CD14-positive monocyte (primary cell): ENCODE measurements at regions not wholly inside any gene's neighbourhood (a gene's known extent, or its start where the extent isn't known, plus 50 kb on each side); places are given as distances from the start of the nearest gene placed in this dataset.

Experiments used
- DNase-seq, 3 donors: peaks; one replicate each; pipeline ENCODE4 v3.0.0-alpha.2; 2011 to 2022
- H2AFZ ChIP-seq: 2 replicates; pipeline ENCODE4 v1.6.0; 2012; ENCODE audit warnings: mild to moderate bottlenecking, low read depth, low read length, inconsistent platforms; ENCODE audit not compliant: insufficient read depth, poor library complexity, severe bottlenecking
- H3K27ac ChIP-seq, 2 donors: 1 replicate in 1 of 2; 2 replicates in 1 of 2; pipeline ENCODE4 v1.5.1; 2012 to 2013; ENCODE audit warnings: low read length in 2 of 2, control low read depth in 1 of 2, inconsistent platforms in 1 of 2, low read depth in 1 of 2, mild to moderate bottlenecking in 1 of 2
- H3K27me3 ChIP-seq, 2 donors: one replicate each; pipeline versions ENCODE4 v1.6.0 to v1.6.1; 2011 to 2013; ENCODE audit warnings: low read length in 2 of 2; ENCODE audit not compliant: control insufficient read depth in 2 of 2, insufficient read depth in 2 of 2
- H3K36me3 ChIP-seq, 2 donors: replicated peaks in 1 of 2; 1 replicate in 1 of 2; 2 replicates in 1 of 2; pipeline versions ENCODE4 v1.5.1 to v1.6.1; 2012 to 2013; ENCODE audit warnings: low read length in 2 of 2, control low read depth in 1 of 2, inconsistent platforms in 1 of 2, mild to moderate bottlenecking in 1 of 2; ENCODE audit not compliant: insufficient read depth in 2 of 2, control insufficient read depth in 1 of 2
- H3K4me1 ChIP-seq, 2 donors: 1 replicate in 1 of 2; 2 replicates in 1 of 2; pipeline versions ENCODE4 v1.5.1 to v1.6.1; 2012 to 2013; ENCODE audit warnings: low read length in 2 of 2, control low read depth in 1 of 2, inconsistent platforms in 1 of 2, mild to moderate bottlenecking in 1 of 2, moderate library complexity in 1 of 2; ENCODE audit not compliant: insufficient read depth in 2 of 2, control insufficient read depth in 1 of 2
- H3K4me2 ChIP-seq: replicated peaks from 2 replicates; pipeline ENCODE3; 2012; ENCODE audit warnings: low read length, moderate library complexity, mild to moderate bottlenecking; ENCODE audit not compliant: poor library complexity, severe bottlenecking; ENCODE audit errors: extremely low read depth
- H3K4me3 ChIP-seq, 3 experiments: fragments of 200-600 bp in 1 of 3; sonication (generic) in 1 of 3; replicated peaks in 1 of 3; 1 replicate in 2 of 3; 2 replicates in 1 of 3; pipeline ENCODE4 v1.5.1; 2011 to 2013; ENCODE audit warnings: low read length in 3 of 3, mild to moderate bottlenecking in 3 of 3, control low read depth in 2 of 3, low read depth in 2 of 3, inconsistent platforms in 1 of 3, moderate library complexity in 1 of 3
- H3K79me2 ChIP-seq: 2 replicates; pipeline ENCODE4 v1.6.0; 2012; ENCODE audit warnings: mild to moderate bottlenecking, control low read depth, inconsistent platforms, low read length, moderate library complexity; ENCODE audit not compliant: insufficient read depth
- H3K9ac ChIP-seq: 2 replicates; pipeline ENCODE4 v1.6.0; 2017; ENCODE audit warnings: low read length, mild to moderate bottlenecking; ENCODE audit not compliant: insufficient read depth, poor library complexity, severe bottlenecking
- H3K9me3 ChIP-seq, 2 donors: replicated peaks in 1 of 2; 1 replicate in 1 of 2; 2 replicates in 1 of 2; pipeline versions ENCODE4 v1.5.1 to v1.6.1; 2012 to 2013; ENCODE audit warnings: low read length in 2 of 2, control low read depth in 1 of 2; ENCODE audit not compliant: control insufficient read depth in 1 of 2, insufficient read depth in 1 of 2
- H4K20me1 ChIP-seq: 2 replicates; pipeline ENCODE4 v1.6.0; 2012; ENCODE audit warnings: mild to moderate bottlenecking, low read length, control low read depth, moderate library complexity; ENCODE audit not compliant: insufficient read depth
- H3K27ac Mint-ChIP-seq, 7 donors: one replicate each; pipeline ENCODE4 v1.8.0; 2020; ENCODE audit warnings: mild to moderate bottlenecking in 7 of 7, mixed read lengths in 7 of 7, moderate library complexity in 6 of 7, inconsistent platforms in 2 of 7
- H3K27me3 Mint-ChIP-seq, 3 donors: one replicate each; pipeline ENCODE4 v1.8.0; 2021 to 2022; ENCODE audit warnings: low read depth in 3 of 3, mild to moderate bottlenecking in 3 of 3, mixed read lengths in 3 of 3, moderate library complexity in 3 of 3, inconsistent platforms in 1 of 3
- H3K36me3 Mint-ChIP-seq, 2 donors: one replicate each; pipeline ENCODE4 v1.8.0; 2020; ENCODE audit warnings: mixed read lengths in 2 of 2, inconsistent platforms in 1 of 2, mild to moderate bottlenecking in 1 of 2
- H3K4me1 Mint-ChIP-seq: one replicate; pipeline ENCODE4 v1.8.0; 2020; ENCODE audit warnings: mild to moderate bottlenecking, mixed read lengths
- H3K4me3 Mint-ChIP-seq, 2 donors: one replicate each; pipeline ENCODE4 v1.8.0; 2020; ENCODE audit warnings: mild to moderate bottlenecking in 2 of 2, mixed read lengths in 2 of 2, moderate library complexity in 1 of 2
- H3K9me3 Mint-ChIP-seq, 7 donors: one replicate each; pipeline ENCODE4 v1.8.0; 2020 to 2022; ENCODE audit warnings: mixed read lengths in 7 of 7, mild to moderate bottlenecking in 6 of 7, moderate library complexity in 6 of 7, inconsistent platforms in 2 of 7
- WGBS: methylation state at CpG from one replicate; pipeline ENCODE4 v1.1.5; 2013; ENCODE audit warnings: missing lambda C conversion rate; ENCODE audit not compliant: insufficient coverage; 5-methylcytosine and 5-hydroxymethylcytosine counted together
- intact Hi-C, 2 donors: fragments of 100-400 bp; cut with micrococcal nuclease; formaldehyde crosslinking; loops; one replicate each; pipeline versions ENCODE4 v1.15.0 to v1.15.1; 2023
- TF ChIP-seq, protein P1 (sequence below): fragments of 200-600 bp; IDR thresholded peaks from one replicate; pipeline ENCODE4 v1.8.0; 2022; ENCODE audit warnings: antibody characterized with exemption, mild to moderate bottlenecking

DNA sequence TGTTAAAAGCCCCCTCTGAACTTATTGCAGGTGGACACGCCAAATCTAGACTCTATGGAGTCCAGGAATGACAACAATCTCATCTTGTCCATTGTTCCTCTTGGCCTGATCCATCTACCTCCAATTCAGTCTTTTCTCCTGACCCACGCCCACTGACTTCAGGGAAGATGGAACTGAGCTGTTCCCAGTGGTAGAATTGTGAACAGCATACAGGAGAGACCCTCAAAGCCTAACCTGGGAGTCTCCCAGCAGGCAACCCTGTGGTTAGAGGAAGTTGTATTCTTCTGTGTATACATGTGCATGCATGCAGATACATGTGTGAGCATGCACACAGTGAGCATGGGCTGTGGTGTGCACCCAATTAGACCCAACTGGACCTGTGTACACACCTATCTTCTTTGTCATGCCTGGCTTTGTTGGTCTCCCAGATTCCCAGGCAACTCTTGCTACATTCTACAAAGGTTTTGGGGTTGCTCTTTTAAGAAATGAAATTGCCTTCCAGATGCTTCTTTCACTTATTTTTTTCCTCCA lies 286.0 kb downstream of the ZSWIM6 start:
- DNase-seq: no peak
- Histone ChIP-seq H3K4me2 (no peak overlapping the region), H3K36me3 (no peaks in the 10 kb centered on the region), H3K4me3 (no peak overlapping the region), H3K27me3 (no peaks in the 10 kb centered on the region), H3K9me3 (no peaks in the 10 kb centered on the region), H3K27ac (no peak overlapping the region), H3K9ac (no peak overlapping the region), H4K20me1 (no peaks in the 10 kb centered on the region), H3K79me2 (no peaks in the 10 kb centered on the region), H2AFZ (no peak overlapping the region), H3K4me1 (peaks cover 0 to 6% of the 10 kb centered on the region in 2 donors)
- H3K27me3 Mint-ChIP-seq: peaks cover 0 to 9% (median 4%) of the 10 kb centered on the region in 3 donors
- intact Hi-C loops: no loop called here
- no peaks in the 10 kb centered on the region for H3K36me3 Mint-ChIP-seq
- H3K9me3 Mint-ChIP-seq: no peaks in the 10 kb centered on the region
- peaks cover 8% of the 10 kb centered on the region for H3K4me1 Mint-ChIP-seq
- TF ChIP-seq, protein P1, sequence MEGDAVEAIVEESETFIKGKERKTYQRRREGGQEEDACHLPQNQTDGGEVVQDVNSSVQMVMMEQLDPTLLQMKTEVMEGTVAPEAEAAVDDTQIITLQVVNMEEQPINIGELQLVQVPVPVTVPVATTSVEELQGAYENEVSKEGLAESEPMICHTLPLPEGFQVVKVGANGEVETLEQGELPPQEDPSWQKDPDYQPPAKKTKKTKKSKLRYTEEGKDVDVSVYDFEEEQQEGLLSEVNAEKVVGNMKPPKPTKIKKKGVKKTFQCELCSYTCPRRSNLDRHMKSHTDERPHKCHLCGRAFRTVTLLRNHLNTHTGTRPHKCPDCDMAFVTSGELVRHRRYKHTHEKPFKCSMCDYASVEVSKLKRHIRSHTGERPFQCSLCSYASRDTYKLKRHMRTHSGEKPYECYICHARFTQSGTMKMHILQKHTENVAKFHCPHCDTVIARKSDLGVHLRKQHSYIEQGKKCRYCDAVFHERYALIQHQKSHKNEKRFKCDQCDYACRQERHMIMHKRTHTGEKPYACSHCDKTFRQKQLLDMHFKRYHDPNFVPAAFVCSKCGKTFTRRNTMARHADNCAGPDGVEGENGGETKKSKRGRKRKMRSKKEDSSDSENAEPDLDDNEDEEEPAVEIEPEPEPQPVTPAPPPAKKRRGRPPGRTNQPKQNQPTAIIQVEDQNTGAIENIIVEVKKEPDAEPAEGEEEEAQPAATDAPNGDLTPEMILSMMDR: no peak
- no peak overlapping the region for H3K27ac Mint-ChIP-seq
- H3K4me3 Mint-ChIP-seq: no peak overlapping the region
- 100% methylated on average over 1 of the region's 2 CpGs for WGBS

DNA sequence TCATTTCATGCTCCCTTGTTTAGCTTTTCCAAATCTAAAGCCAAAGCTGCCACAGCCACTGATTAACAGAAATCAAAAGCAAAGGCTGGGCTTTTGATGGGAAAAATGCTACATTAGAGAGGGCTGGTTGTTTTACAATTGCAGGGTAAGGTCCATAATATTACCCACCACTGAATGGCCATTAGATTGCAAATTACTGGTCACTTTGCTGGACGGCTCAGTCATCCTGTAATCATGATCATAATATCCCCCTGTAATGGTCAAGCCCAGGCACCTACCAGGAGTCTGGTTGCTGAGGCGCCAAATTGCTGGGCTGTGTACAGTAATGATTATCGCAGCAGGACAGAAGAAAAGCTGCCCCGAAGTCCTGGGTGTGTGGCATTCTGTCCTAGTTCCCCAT lies 286.5 kb downstream of the ZSWIM6 start:
- Histone ChIP-seq H3K36me3 (no peaks in the 10 kb centered on the region), H3K4me3 (no peak overlapping the region), H3K79me2 (no peaks in the 10 kb centered on the region), H3K9ac (no peak overlapping the region), H2AFZ (no peak overlapping the region), H4K20me1 (no peaks in the 10 kb centered on the region), H3K27ac (no peak overlapping the region), H3K4me1 (peaks cover 0 to 6% of the 10 kb centered on the region in 2 donors), H3K4me2 (no peak overlapping the region), H3K27me3 (no peaks in the 10 kb centered on the region), H3K9me3 (no peaks in the 10 kb centered on the region)
- H3K4me3 Mint-ChIP-seq: no peak overlapping the region
- H3K27ac Mint-ChIP-seq: no peak overlapping the region
- peaks cover 0 to 8% (median 5%) of the 10 kb centered on the region in 3 donors for H3K27me3 Mint-ChIP-seq
- intact Hi-C loops: no loop called here
- WGBS: 80% methylated on average over 1 of the region's 4 CpGs
- peaks cover 8% of the 10 kb centered on the region for H3K4me1 Mint-ChIP-seq
- H3K9me3 Mint-ChIP-seq: no peaks in the 10 kb centered on the region
- TF ChIP-seq, protein P1: no peak
- no peaks in the 10 kb centered on the region for H3K36me3 Mint-ChIP-seq
- DNase-seq: no peak
